GOT3 (cell line): ENCODE measurements at regions not wholly inside any gene's neighbourhood (a gene's known extent, or its start where the extent isn't known, plus 50 kb on each side); places are given as distances from the start of the nearest gene placed in this dataset.
"Not testable (repeated sequence)": the region's sequence is repeated elsewhere in the genome, so short reads cannot be mapped to it uniquely, and the experiment has no call there.

Source experiments
- DNase-seq: peaks from one replicate; lab custom pipeline; 2025; ENCODE audit warnings: mixed read lengths; lab: John Stamatoyannopoulos, UW

DNA sequence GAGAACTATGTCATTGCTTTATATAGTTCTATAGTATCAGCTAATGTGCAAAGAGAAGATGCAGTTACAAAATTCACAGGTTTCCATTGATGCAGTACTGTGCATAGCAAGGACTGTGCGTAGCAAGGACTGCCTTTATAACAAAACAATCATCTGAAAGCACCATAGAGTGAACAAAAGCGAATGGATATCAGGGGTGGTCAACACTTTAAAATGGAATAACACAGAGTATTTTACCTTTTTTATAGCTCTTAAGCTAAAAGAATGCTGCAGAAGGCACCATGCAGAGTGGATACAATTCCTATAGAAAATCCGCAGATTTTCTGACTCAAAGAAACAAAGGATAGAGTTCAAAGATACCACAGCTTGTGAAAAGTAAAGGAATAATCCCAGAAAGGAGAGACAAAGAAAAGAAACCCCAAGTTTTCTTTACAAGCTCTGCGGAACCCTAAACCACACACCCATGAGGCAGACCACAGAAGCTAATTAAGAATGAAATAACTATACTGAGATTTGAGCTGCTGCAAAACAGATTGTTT, 229.9 kb upstream of the DTNA start:
- no peak for DNase-seq

DNA sequence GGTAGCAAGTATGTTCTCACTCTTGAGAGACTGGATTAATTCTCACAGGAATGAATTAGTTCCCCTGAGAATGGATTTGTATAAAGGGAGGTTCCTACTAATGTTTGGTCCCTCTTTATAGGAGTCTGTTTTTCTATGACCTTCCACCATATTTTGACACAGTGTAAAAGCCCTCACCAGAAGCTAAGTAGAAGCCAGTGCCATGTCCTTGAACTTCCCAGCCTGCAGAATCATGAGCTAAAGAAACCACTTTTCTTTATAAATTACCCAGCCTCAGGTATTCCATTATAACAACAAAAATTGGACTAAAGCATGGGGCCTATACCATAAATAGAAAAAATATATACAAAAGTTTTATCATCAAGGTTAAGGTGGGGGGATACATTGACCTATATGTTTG, 227.9 kb upstream of the DTNA start:
- no peak for DNase-seq

DNA sequence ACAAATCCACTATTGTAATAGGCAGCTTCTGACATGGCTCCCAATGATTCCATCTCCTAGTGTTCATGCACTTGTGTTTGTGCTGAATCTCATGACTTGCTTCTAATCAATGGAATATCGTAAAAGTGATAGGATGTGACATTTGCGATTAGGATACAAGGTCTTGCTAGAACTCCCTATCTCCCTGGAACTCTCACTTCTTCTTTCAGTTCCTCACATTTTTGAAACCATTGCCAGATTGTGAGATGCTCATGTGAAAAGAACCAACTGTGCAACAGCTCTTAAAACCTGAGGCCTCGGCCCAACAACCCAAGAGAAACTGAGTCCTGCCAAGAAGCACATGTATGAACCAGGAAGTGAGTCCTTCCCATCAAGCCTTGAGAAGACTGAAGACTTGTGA, 226.9 kb upstream of the DTNA start:
- DNase-seq: no peak

DNA sequence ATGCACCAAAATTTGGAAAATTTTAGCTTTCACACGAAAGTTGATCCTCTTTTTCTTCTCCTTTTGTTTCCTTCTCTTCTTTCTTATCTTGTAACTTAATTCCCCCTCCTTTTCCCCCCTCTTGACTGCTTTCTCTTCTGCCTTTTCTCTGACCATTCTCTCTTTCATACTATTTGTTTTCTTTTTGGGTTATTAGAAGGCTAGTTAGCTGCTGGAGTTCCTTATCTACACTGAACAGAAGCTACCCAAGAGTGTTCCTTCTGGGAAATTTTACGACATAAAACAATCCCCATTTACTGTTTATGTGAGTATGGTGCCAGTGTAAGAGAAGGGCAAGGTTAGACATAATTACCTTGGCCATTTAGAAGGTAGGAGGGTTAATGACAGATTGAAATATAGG, 218.4 kb upstream of the DTNA start:
- no peak for DNase-seq

DNA sequence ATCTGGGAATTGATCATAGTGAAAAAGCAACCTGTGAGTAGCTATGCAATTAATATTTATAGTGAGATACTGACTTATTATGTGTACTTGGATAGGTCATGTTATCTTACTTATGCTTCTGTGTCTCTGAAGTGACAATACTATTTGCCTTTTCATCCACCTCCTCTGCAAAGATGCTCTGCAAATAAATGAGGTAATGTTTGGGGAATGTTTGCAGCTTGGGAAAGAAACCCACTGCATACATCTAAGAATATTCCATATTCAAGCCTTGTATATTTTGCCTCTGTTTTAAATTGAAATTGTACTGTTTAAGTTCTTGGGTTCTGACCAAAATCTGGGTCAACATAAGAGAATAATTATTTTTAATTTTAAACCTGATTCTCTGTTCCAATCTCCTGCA, 217.4 kb upstream of the DTNA start:
- no peak for DNase-seq

DNA sequence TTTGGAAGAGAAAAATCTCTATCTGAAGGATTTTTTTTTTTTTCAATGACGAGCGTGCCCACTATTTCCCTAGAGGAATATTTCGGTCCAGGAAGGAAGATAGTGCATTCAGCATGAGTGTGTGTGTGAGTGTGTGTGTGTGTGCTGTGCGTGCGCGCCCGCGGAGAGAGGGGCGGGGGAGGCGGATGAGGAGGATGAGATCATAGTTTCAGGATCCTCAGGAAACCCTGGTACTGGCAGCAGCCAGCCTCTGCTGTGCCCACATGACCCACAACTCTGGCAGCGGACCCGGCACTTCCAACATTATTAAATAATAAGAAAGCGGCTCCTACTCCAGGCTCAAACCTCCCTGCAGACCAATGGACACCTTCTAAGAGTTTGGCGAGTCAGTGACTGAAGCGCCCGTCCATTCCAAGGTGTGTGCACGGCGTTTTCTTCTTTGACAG, 217.0 kb upstream of the DTNA start:
- peak; percentile 7 for DNase-seq

DNA sequence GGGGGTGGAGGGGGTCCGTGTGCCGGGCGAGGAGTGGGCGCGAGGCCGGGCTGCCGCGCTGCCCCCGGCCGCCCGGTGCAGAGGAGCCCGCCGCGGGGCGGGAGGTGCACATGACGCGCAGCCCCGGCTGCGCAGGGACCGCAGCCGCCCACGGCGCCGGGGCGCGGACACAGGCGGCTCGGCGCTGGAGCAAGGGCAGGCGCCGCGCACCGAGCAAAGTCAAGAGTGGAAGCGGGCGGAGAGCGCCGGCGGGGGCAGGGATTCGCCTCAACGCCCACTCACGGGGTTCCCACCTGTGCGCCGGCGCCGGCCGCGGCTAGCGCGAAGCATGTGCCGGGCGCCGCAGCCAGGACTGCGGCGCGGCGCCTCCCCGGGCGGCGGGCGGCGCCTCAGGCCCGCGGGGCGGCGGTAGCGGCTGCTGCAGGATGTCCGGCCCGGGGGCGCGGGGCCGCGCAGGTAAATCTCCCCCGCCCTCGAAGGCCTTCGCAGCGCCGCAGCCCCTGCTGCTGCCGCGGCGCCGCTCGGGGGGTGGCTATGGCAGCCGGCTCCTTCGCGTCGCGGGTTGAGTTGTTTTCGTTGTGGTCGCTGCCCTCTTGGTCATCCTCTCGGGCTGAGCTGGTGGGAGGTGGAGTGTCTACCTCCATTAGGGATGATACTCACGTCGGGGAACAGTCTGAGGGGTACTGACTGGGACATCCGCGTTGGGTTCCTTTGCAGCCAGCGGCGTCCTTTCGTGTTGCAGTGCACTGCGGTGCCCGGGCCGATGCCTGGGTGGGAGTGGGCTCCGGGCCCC, 216.3 kb upstream of the DTNA start:
- DNase-seq: no peak

DNA sequence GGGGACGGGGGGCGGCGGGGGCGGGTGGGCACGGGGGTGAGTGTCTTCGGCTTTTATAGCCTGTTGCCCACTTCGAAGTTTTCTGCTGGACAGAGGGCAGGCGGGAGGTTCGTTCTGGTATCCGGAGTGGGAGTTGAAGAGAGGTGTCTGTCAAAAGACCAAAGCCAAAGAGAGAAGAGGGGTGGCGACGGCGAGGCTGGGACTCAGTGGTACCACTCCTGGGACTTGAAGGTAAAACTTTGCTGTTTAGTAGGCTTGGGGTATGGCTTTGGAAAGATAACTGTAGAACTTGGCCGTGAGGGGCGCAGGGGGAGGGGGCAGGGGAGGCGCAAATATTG, 215.8 kb upstream of the DTNA start:
- no peak for DNase-seq

DNA sequence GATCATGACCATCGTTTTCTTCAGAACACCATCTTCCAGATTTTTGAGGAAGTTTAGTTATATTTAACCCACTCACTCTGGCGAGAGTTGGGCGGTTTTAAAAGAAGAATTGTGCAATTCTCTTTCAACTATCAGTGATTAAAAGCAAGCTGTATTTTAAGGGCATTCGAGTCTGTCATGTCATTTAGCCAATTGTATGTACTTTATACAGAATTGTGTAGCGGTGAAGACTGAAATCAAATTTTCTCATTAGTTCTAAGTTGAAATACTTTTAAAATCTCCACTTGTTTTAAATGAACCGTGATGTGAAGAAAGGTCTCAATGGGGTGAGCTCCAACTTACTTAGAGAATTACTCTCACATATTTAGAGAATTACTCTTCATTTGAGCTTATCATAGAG, 214.6 kb upstream of the DTNA start:
- DNase-seq: no peak

DNA sequence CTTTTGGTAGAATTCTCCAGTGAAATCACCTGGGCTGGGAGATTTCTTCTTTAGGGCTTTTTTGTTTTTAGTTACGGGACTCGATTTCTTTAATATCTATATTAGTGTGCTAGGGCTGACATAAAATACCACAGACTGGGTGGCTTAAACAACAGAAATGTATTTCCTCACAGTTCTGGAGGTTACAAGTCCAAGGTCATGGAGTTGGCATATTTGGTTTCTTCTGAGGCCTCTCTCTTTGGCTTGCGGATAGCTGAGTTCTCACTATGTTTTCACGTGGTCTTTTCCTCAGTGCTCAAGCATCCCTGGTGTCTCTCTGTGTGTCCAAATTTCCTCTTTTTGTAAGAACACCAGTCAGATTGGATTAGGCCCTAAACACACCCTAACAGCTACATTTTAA, 208.5 kb upstream of the DTNA start:
- no peak for DNase-seq

DNA sequence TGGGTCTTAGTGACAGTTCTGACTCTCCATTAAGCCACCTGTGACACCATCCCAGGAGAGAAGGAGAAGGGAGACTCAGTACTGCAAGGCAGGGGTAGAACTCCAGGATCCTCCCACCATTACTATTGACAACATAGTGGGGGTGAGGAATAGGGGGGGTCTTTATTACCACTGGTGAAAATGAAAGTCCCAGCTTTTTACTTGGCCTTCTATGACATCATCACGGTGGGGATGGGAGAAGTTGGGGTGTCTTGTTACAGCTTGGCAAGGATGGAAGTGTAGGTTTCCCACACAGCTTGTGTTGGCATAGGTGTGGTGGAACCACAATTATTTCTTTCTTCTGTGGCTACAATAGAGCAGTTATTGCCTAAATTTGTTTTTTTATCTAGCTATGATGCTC, 203.9 kb upstream of the DTNA start:
- no peak for DNase-seq

DNA sequence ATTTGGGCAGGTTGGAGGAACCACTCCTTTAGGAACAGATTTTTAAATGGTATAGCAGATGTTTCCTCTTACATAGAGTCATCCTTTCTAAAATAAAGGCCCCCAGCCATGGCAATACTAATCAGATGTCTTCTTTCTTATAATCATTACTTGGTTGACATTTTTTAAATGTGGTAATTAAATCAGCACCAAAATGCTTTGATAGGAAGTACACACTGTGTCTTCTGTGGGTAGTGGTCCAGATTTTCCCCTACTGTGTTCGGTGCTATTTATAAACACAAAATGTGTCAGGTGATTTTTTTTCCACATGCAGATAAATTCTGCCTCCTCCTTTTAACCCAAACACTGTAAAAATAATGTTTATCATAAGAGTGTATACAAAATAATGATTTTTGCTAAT, 200.9 kb upstream of the DTNA start:
- no peak for DNase-seq

DNA sequence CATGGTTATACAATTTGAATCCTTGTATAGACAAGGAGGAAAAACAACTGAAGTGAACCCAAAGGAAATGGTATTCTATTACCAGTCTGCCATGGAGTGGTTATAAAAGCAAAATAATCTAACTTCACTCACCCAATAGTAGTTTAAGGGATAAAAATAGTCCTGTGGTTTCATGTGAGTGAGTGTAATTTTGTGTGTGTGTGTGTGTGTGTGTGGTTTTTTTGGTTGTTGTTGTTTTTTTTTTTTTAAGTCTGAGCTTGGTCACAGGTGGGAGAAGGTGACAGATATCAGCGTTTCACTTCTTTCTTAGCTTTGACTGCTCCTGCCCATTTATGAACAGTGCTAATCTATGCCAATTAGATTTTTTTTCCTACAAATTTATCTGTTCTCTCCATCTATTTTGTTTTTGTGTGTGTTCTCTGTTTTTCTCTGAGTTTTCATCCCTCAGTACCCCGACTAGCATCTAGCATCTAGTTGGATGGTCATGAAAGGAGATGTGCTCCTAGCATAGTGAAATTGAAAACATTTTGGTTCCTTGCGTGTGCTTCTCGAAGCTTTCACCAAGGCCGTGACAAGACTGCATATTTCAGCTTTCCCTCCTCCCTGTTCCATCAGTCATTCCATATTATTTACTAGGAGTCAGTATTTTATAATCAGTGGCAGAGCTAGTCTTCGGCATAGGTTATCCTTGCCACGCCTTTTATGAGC, 200.1 kb upstream of the DTNA start:
- no peak for DNase-seq

DNA sequence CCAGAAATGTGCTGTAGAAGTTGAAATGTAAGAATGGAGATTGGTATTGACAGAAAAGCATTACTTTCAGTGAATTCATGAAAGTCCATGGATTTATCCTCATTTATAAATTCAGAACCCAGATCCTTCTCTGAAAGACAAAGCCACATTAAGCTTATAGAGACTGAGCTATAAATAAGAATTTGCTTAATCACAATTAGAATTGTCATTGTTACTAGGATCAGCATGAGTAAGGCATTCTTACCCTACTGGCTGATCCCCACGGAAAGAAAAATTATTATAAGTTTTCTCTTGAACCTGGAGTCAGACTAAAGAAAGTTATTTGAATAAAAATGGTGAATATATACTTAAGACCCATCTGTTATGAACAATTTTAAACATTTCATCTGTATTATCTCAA, 199.2 kb upstream of the DTNA start:
- DNase-seq: no peak

DNA sequence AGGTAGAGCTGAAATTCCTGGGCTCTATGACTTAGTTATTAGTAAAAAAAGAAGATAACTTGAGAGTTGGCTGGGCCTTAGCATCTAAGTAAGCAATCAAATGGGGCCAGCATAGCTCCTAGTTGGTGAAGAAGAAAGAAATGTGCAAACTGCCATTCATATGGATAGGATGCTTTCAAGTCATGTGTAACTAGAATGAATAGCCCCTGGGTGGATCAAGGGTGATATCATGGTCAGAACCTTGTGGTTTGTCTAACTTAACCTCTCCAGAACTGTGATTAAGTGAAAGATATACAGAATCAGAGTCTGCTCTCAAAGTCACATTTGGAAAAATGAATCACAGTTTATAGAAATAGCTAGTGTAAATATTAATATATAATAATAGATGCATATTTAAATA, 198.7 kb upstream of the DTNA start:
- no peak for DNase-seq

DNA sequence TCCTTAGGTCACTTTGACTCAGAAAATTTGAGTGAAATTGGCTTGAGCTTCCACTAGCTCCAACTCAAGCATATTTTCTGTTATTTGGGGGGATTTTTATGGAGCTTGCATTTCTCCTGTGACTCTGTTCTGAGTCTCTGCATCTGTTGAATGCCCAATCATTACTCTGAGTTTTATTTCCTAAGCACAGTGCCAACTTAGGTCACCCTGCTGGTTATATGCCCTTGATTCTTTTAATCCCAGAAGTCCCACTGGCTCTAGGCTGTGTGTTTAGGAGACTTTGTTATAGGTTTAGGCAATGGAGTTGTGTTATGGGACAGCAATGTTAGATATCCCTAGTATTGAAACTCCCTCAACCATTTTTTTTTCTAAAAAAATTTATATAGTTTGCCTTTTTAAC, 198.2 kb upstream of the DTNA start:
- DNase-seq: no peak

DNA sequence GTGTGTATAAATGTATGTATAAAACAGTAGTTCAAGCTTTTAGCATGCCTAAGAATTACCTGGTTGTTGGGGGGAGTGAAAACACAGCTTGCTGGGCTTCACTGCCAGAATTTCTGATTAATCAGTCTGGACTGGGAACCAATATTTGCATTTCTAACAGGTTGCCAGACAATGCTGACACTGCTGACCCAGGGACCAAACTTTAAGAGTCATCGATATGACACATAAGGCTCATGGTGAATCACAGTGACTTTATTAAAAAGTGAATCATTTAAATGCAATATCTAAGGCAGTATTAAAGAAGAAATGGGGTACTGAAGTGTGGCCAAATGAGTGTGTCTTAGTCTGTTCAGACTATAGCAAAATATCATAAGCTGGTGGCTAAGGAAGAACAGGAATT, 195.9 kb upstream of the DTNA start:
- no peak for DNase-seq

DNA sequence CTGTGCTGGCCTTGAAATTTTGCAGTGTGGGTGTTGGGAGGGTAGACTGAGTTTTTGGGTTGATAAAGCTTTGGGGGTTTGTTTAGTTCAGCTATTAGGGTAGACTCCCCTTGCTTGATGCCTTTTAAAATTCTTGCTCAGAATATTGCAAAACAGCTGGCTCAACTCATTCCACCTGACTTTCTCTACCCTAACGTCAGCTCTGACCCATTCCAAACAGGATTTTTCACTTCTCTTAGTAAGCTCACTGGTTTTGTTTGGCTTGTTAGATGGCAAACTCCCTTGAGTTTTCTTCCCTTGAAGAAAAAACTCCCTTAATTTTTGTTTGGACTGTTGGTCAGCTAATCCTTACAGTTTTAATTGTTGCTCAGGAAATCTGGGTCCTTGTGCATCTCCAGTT, 195.1 kb upstream of the DTNA start:
- no peak for DNase-seq

DNA sequence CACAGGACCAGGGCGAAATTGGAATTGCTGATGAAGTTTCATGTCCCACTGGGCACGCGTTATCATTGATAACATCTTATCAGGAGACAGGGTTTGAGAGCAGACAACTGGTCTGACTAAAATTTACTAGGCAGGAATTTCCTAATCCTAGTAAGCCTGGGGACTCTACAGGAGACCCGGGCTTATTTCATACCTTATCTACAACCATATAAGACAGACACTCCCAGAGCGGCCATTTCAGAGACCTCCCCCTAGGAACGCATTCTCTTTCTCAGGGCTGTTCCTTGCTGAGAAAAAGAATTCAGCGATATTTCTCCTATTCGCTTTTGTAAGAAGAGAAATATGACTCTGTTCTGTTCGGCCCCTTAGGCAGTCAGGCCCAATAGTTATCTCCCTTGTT, 193.7 kb upstream of the DTNA start:
- DNase-seq: not testable (repeated sequence)

DNA sequence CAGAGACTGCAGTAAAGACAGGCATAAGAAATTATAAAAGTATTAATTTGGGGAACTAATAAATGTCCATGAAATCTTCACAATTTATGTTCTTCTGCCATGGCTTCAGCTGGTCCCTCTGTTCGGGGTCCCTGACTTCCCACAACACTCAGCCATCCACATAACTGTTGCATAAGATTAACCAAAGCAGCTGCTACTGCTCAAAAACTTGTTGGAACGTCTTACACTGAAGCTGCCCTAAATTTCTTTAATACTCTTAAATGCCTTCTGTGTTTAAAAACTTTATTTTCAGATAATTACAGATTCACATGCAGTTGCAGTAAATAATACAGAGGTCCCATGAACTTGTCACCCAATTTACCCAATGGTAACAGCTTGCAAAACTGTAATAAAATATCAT, 193.1 kb upstream of the DTNA start:
- DNase-seq: not testable (repeated sequence)

DNA sequence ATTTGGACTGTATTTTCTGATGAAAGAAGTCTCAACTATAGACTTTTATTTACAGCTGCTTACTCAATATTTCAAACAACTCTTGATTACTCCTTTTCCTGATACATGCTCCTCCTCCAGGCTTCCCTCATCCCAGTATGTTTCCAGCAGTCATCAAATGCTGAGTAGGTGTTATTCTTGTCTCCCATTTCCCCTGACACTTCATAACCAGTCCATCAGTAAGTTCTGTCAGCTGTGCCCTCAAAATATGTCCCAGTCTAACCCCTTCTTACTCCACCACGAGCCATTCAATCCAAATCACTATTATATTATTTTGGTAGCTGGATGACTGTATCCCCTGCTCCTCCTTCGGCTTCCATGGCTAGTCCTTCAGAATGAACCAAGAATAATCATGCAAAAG, 189.1 kb upstream of the DTNA start:
- DNase-seq: no peak

DNA sequence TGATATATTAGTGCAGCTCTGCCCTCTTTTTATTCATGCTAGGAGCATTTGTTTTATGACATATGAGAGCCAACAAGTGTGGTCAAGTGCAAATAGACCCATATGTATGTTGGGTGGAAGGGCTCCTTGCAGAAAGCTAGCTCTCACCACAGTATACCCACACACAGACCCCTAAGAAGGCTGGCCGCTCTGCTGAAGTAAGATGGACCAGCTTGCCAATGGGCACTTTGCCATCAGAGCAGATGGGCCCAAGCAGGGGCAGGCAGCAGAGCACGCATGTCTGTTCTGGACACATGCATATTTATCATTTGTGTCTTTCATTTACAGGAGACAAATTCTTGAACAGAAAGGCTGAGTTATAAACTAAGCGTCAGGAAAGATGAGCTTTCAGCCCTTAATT, 187.5 kb upstream of the DTNA start:
- no peak for DNase-seq

DNA sequence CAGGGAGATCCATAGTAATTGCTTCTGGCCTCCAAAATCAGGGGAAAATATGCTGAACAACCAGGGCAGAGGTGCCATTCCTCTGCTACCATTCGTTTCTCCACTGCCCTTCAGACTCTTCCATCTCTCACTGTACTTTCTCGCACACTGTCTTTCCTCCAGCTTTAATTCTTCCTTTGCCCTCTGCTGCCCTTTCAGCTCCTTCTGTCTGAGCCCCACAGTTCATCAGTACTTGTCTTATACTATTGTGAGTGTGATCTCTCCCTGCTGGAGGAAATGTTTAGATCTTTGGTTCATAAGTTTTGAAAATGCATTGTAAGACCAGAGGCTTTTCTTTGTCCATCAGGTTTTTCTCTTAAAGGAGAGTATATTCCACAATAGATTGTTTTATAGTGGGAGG, 184.9 kb upstream of the DTNA start:
- DNase-seq: no peak

DNA sequence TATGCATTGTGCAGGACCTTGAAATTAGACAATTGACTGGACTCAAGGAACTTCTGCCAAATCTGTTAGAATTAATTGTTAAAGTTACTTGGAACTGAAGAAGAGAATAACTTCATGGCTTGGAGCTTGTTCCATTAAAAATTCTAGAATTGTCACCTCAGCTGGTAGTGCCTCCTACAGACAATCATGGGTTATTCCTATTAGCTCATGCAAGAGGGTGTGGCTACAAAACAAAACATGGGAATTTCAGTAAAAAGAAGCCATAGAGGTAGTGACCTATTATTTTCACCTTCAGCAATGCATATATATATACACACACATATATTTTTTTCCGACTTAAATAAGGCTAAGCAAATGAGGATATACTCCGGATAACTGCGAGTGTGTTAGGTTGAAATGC, 181.9 kb upstream of the DTNA start:
- no peak for DNase-seq
